ENCODE measurements at regions not wholly inside any gene's neighbourhood (a gene's known extent, or its start where the extent isn't known, plus 50 kb on each side); places are given as distances from the start of the nearest gene placed in this dataset.
"Not testable (repeated sequence)": the region's sequence is repeated elsewhere in the genome, so short reads cannot be mapped to it uniquely, and the experiment has no call there.

DNA sequence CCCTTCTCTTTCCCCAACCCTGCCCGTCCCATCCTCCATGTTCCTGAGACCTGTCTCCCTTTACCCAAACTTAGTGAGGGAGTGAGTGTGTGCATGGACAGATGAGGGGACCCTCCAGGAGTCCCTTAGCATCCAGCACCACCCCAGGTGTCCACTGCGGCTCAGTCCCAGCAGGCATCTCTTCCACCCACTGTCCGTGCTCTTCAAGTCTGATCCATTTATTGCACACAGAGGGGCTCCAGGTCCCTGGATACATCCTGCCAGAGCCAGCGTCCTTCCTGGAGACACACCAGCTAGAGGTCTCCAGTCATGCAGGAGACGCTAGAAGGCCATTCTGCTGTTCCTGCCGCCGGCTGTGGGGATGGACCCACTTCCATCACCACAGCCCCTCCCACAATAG lies 239.2 kb downstream of the ADGRD1 start:
- H3K4me3 Mint-ChIP-seq, result no peak overlapping the region
- no peaks in the 10 kb centered on the region for H3K36me3 Mint-ChIP-seq
- H3K9me3 Mint-ChIP-seq, result peaks cover 7% of the 10 kb centered on the region
- DNase-seq (ENCODE audit: low spot score in 2 of 2), result no peak
- no peaks in the 10 kb centered on the region for H3K4me1 Mint-ChIP-seq
- ATAC-seq (ENCODE audit: low read depth), result no peak
- H3K27ac Mint-ChIP-seq, result no peak overlapping the region
- H3K27me3 Mint-ChIP-seq, result peaks cover 9% of the 10 kb centered on the region

DNA sequence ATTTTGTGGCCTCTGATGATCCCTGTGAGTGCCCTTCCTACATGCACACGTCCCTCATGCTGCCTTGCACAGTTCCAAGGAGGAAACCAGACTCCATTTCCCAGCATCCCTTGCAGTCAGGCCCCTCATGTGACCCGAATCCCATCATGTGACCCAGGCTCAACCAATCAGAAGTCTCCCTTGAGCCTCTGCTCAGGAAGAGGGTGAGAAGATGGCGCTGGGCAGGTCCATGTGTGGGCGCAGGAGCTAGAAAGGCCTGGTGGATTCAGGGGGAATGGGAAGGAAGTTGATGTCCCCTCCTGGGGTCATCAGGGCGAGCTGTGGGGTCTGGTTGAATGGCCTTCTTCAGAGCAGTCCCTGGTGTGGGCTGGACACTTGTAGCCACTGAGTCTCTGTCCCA lies 240.5 kb downstream of the ADGRD1 start:
- Mint-ChIP-seq H3K4me1 (no peaks in the 10 kb centered on the region), H3K9me3 (peaks cover 2% of the 10 kb centered on the region), H3K4me3 (no peak overlapping the region), H3K27ac (no peak overlapping the region), H3K27me3 (peaks cover 8% of the 10 kb centered on the region), H3K36me3 (no peaks in the 10 kb centered on the region)
- ATAC-seq (ENCODE audit: low read depth), result no peak
- DNase-seq (ENCODE audit: low spot score in 2 of 2), result no peak

DNA sequence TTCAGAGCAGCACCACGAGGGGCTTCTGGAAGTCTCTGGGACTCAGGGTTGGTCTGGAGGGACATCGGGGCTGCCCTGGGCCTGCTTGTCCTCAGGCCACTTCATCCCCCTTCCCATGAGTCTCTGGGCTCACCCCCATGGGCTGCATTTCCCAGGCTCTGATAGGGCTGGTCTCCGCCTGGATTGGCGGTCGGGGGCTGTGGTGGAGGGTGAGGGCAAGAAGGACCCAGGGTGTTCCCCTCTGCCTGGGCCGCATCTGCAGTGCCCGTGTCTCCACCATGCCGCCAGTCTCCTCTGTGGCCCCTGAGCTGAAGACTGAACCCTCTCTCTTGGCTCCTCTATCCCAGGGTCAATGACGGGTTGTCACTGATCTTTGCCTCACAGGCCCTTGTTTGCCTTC lies 242.1 kb downstream of the ADGRD1 start:
- H3K36me3 Mint-ChIP-seq, result no peaks in the 10 kb centered on the region
- no peak overlapping the region for H3K4me3 Mint-ChIP-seq
- no peak overlapping the region for H3K27ac Mint-ChIP-seq
- peaks cover 1% of the 10 kb centered on the region for H3K9me3 Mint-ChIP-seq
- no peak for ATAC-seq (ENCODE audit: low read depth)
- no peak for DNase-seq (ENCODE audit: low spot score in 2 of 2)
- H3K27me3 Mint-ChIP-seq, result peaks cover 8% of the 10 kb centered on the region
- H3K4me1 Mint-ChIP-seq, result no peaks in the 10 kb centered on the region

DNA sequence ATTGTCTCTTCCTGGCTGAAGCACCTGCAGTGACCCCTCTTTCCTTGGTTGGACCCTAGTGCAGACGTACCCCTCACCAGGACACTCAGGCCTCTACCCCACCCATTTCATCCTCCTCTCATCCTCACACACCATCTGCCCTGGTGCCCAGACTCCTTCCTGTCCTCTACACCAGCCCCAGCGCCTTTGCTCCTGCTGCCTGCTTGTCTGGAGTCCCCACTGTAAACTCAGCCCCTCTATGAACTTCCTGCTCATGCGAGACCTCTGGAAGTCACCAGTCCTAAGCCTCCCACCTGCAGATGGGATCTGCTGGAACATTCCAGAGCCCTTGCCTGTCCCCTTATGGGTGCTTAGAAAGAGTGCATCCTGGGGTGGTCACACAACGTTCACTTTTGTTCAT lies 242.5 kb downstream of the ADGRD1 start:
- H3K36me3 Mint-ChIP-seq, result no peaks in the 10 kb centered on the region
- H3K27ac Mint-ChIP-seq, result no peak overlapping the region
- DNase-seq (ENCODE audit: low spot score in 2 of 2), result no peak
- H3K4me1 Mint-ChIP-seq, result no peaks in the 10 kb centered on the region
- no peak for ATAC-seq (ENCODE audit: low read depth)
- peaks cover 1% of the 10 kb centered on the region for H3K9me3 Mint-ChIP-seq
- peaks cover 8% of the 10 kb centered on the region for H3K27me3 Mint-ChIP-seq
- H3K4me3 Mint-ChIP-seq, result no peak overlapping the region

DNA sequence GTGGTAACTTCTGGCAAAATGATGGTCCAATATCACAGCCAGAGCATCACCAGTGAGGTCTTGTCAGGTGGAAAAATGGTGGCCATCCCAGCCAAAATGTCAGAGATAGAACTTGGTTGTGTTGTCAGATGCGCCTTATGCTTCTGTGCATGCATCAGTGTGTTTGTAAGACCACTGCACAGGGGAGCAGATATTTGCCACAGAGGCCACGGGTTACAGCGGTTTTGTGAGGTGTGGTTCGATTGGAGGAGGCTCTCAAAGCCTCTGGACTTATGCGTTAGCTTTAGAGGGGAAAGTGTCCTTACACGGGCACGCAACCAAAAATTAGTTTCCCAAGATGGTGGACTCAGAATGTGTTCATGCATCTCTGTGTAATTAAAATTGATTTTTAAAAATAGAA lies 243.8 kb downstream of the ADGRD1 start:
- H3K4me1 Mint-ChIP-seq, result no peaks in the 10 kb centered on the region
- H3K27me3 Mint-ChIP-seq, result peaks cover 8% of the 10 kb centered on the region
- DNase-seq (ENCODE audit: low spot score in 2 of 2) (no peak), ATAC-seq (ENCODE audit: low read depth) (no peak)
- H3K27ac Mint-ChIP-seq, result no peak overlapping the region
- no peaks in the 10 kb centered on the region for H3K36me3 Mint-ChIP-seq
- no peak overlapping the region for H3K4me3 Mint-ChIP-seq
- H3K9me3 Mint-ChIP-seq, result peaks cover 1% of the 10 kb centered on the region

DNA sequence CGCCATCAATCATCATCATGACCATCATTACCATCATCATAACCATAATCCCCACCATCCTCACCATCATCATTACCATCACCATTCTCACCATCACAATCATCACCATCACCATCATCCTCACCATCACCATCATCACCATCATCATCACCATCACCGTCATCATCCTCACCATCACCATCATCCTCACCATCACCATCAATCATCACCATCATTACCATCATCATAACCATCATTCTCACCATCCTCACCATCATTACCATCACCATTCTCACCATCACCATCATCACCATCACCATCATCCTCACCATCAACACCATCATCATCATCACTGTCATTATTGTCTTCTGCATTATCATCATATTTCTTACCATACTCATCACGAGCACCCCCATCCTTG lies 245.5 kb downstream of the ADGRD1 start:
- H3K9me3 Mint-ChIP-seq, result peaks cover 1% of the 10 kb centered on the region
- peaks cover 2% of the 10 kb centered on the region for H3K27me3 Mint-ChIP-seq
- no peaks in the 10 kb centered on the region for H3K4me1 Mint-ChIP-seq
- H3K27ac Mint-ChIP-seq, result no peak overlapping the region
- DNase-seq (ENCODE audit: low spot score in 2 of 2) (no peak), ATAC-seq (ENCODE audit: low read depth) (no peak)
- no peaks in the 10 kb centered on the region for H3K36me3 Mint-ChIP-seq
- no peak overlapping the region for H3K4me3 Mint-ChIP-seq

DNA sequence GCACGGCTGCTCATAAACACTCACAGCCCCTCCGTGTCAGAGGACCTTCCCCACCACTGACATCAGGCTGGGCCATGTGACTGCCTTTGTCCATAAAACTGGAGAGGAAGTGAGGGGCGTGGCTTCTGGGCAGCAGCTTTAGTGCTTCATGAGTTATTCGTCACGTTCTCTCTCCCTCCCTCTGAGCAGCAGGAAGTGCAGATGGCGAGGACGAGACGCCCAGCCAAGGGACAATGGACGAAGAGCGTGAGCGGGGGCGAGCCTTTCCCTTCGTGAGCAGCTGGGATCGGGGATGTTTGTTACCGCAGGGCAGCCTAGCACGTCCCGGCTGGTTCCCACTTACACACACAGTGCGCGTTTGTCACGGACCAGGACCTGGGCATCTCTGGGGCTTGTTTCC lies 248.2 kb downstream of the ADGRD1 start:
- H3K36me3 Mint-ChIP-seq; H3K27me3 Mint-ChIP-seq; ATAC-seq (ENCODE audit: low read depth); H3K9me3 Mint-ChIP-seq; H3K4me3 Mint-ChIP-seq; DNase-seq (ENCODE audit: low spot score in 2 of 2); H3K4me1 Mint-ChIP-seq; H3K27ac Mint-ChIP-seq: not testable (repeated sequence)

DNA sequence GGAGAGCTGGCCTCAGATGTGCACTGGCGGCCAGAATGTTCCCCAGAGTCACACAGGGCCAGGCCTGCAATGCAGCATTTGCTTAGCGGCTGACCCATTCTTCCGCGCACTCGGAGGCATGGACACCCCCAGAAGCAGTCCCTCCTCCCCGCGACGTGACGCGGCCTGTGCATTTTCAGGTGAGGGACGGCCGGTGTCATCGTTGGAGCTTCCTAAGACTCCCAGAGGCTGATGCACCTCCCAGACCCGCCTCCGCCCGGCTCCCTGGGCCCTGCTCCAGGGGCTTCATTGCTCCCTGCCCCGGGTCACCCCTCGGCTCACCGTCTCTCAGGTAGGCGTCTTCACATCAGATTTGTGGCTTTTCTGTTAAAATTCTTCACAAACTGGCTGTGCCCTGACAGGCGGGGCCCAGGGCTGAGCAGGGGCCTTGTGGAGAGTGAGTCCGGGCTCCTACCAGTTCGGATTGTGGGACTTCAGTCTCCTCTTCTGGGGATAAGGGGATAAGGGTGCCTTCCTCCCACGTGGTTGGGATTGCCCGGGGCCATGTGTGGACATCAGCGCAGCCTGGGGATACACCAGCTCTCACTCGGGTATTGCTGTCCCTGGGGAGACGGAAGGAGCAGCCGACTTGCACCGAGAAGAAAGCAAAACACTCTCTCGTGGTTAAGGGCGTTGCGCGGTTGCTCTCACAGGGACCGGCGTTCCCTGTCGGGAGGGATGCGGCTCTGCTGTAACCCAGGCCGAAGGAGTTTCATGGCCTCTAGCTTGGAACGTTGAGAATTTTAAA lies 249.1 kb downstream of the ADGRD1 start:
- Mint-ChIP-seq H3K9me3 (no peaks in the 10 kb centered on the region), H3K27ac (no peak overlapping the region), H3K36me3 (no peaks in the 10 kb centered on the region), H3K4me1 (no peaks in the 10 kb centered on the region), H3K4me3 (no peak overlapping the region), H3K27me3 (no peaks in the 10 kb centered on the region)
- ATAC-seq (ENCODE audit: low read depth) (no peak), DNase-seq (ENCODE audit: low spot score in 2 of 2) (no peak)

DNA sequence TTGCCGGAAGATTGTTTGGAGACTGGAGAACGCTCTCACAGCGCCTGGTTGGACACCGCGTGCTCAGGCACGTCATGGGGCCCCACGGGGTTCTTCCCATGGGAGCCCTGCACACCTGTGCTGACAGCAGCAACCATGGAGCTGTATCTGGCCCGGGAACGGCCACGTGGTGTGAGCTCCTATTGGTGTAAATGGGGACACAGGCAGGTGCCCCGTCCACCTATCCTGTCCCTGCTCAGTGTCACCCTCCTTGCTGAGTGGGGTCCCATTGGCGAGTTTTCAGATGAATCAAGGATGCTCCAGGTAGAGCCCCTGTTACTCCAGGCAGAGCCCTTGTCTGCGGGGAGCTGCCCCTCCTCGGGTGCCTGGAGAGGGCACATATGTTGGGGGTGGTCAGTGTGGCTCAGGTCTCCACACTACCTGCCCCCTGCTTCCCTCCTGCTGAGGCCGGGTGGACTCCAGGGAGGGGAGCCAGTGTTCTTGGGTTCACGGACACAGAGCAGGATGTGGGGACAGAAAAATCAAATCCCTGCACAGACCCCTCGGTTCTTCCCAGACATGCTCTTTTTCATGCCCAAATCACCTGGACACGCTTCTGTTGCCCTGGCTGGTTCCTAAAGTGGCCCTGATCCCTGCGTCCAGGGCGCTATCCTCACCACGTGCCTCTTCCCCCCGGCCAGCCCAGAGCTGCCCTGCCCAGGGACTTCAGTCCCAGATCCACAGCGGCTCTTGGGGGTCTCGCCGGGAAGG lies 250.1 kb downstream of the ADGRD1 start:
- Mint-ChIP-seq H3K9me3 (no peaks in the 10 kb centered on the region), H3K27me3 (no peaks in the 10 kb centered on the region), H3K4me1 (no peaks in the 10 kb centered on the region), H3K27ac (no peak overlapping the region), H3K36me3 (no peaks in the 10 kb centered on the region), H3K4me3 (no peak overlapping the region)
- DNase-seq (ENCODE audit: low spot score in 2 of 2) (no peak), ATAC-seq (ENCODE audit: low read depth) (no peak)

DNA sequence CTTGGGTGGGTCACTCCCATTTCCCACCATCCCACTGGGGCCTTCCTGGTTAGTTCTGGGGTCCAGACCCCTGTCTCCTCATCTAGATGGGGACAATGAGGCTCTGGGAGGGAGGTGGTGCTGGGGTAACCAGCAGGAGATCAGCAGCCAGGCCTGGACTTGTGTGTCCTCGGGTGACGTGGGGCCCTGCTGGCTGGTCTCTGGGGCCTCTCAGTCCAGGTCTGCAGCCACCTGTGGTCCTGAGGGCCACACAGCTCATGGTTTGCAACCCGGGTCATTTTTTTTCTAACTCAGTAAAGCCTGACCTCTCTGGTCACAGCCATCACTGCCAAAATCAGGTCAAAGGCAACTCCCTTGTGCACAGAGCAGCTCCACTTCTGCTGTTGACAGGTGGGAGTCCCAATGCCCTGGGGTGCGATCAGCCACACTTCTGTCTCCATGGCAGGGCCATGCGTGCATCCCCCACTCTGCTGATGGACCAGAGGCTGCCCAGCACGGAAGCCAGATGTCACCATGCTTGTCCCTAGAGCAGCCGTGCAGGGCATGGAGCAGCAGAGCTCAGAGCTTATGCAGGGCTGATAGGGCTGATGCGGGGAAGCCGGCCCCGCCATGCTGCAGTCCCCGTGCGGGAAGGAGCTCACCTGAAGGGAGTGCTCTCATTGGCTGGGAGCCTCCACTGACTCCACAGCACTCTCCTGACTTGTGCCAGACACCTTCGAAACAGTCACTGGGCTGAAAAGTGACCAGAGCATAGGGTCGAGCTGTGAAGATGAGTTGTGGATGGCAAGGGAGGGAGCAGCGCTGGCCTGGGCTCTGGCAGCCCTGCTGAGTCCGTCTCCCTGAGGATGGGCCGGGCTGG lies 250.9 kb downstream of the ADGRD1 start:
- Mint-ChIP-seq H3K27ac (no peak overlapping the region), H3K9me3 (no peaks in the 10 kb centered on the region), H3K4me3 (no peak overlapping the region)

DNA sequence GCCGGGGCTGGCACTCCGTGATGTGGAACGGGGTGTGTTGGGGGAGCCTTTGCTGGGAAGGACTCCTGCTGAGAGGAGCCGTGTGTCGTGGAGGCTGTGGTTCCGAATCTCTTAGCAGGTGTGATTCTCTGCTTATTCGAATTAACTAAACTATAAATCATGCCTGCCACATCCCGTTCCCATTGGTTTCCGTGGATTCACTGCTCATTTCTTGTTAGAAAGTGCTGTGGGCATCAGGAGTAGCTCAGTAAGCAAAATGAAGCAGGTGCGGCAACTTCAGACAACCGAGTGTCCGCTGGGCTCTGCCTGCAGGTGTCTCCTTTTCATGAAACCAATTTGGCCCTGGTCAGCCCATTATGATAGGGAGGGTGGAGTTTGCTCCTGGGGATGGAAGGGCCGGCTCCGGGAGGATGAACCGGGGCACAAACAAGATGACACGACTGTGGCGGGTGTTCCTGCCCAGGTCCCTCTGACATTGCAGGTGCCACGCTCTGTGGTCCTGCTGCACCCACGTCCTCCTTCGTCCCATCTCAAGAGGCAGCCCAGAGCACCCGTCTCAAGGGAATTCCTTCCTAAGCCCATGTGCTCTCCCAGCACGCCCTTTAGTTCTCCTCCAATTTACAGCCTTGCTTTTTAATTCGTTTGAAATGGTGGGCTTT lies 251.7 kb downstream of the ADGRD1 start:
- not testable (repeated sequence) for H3K36me3 Mint-ChIP-seq; H3K27me3 Mint-ChIP-seq; H3K4me3 Mint-ChIP-seq; ATAC-seq (ENCODE audit: low read depth); H3K27ac Mint-ChIP-seq; DNase-seq (ENCODE audit: low spot score in 2 of 2); H3K9me3 Mint-ChIP-seq; H3K4me1 Mint-ChIP-seq

More for the DNA sequence above, 250.9 kb downstream of the ADGRD1 start:
- ATAC-seq (ENCODE audit: low read depth) (no peak), DNase-seq (ENCODE audit: low spot score in 2 of 2) (no peak)
- Mint-ChIP-seq H3K4me1 (no peaks in the 10 kb centered on the region), H3K36me3 (no peaks in the 10 kb centered on the region), H3K27me3 (no peaks in the 10 kb centered on the region)

DNA sequence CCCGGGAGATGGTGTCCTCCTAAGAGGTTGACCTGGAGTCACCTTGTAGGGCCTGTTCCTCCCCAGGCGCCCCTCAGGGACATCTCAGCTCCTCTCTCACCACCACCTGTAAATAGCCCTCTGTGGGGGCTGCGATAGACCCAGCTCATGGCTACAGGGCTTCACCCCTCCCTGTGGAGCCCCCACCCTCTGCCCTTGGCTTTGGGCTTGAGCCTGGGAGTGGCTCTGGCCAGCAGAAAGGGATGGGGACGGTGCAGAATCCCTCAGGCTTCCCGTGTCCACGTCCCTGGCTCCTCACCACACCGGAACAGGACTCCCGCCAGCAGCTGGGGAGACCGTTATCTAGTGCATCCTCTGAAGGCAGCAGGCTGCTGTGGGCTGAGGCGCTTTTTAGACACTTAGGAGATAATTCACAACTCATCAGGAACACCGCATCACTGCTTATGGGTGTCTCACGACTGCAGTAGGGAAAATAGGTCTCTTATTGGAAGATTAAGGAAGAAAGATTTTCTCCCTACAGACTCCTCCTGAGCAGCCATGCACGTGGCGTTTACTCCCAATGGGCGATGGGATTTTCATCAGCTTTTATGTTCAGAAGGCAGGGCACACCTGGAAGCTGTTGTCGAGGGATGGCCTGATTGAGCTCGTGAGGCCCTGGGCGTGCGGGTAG lies 253.1 kb downstream of the ADGRD1 start:
- H3K27ac Mint-ChIP-seq; H3K4me1 Mint-ChIP-seq; H3K4me3 Mint-ChIP-seq; DNase-seq (ENCODE audit: low spot score in 2 of 2); H3K27me3 Mint-ChIP-seq; H3K36me3 Mint-ChIP-seq; H3K9me3 Mint-ChIP-seq; ATAC-seq (ENCODE audit: low read depth): not testable (repeated sequence)

DNA sequence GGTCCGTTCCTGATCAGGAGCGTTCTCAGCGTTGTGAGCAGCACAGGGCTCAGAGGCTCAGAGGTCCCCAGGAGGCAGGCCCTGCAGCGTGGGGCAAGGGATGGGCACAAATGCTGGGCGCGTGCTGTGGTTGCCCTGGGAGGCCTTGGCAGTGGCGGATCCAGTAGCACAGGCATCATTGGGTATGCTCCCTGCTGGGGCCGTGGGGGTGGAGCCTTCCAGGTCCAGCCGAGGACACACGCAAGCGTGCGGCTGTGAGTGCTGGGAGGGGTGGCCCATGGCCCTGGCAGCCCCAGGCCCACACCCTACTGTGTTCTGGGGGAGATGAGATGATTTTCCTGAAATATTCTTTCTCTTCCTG lies 253.6 kb downstream of the ADGRD1 start:
- not testable (repeated sequence) for H3K4me1 Mint-ChIP-seq; H3K4me3 Mint-ChIP-seq; H3K9me3 Mint-ChIP-seq; H3K27ac Mint-ChIP-seq; ATAC-seq (ENCODE audit: low read depth); H3K27me3 Mint-ChIP-seq; H3K36me3 Mint-ChIP-seq; DNase-seq (ENCODE audit: low spot score in 2 of 2)
